GM12873 (cell line): ENCODE measurements at regions not wholly inside any gene's neighbourhood (a gene's known extent, or its start where the extent isn't known, plus 50 kb on each side); places are given as distances from the start of the nearest gene placed in this dataset.

Experiments
- CTCF ChIP-seq: IDR thresholded peaks from 2 replicates; pipeline ENCODE4 v1.5.1; 2012; ENCODE audit warnings: low read depth, mild to moderate bottlenecking, moderate library complexity, low read length, control low read depth; ENCODE audit not compliant: insufficient read depth; ENCODE audit errors: missing control alignments

GRCh38 chr17:55909776-55910175, 158.9 kb downstream of the PCTP start:
- TF ChIP-seq CTCF = no peak

- TF ChIP-seq CTCF = no peak
Measured at GRCh38 chr17:55911186-55911585, 160.3 kb downstream of the PCTP start.

- TF ChIP-seq CTCF = no peak
Measured at GRCh38 chr17:55925440-55925839, 174.6 kb downstream of the PCTP start.

GRCh38 chr17:55926276-55926990, 175.6 kb downstream of the PCTP start:
- TF ChIP-seq CTCF = no peak

GRCh38 chr17:55930291-55930809, 179.5 kb downstream of the PCTP start:
- no peak for TF ChIP-seq CTCF

- no peak for TF ChIP-seq CTCF
Measured at GRCh38 chr17:55931446-55931845, 180.6 kb downstream of the PCTP start.

GRCh38 chr17:55932973-55933372, 182.1 kb downstream of the PCTP start:
- TF ChIP-seq CTCF = no peak

GRCh38 chr17:55959756-55960155, 193.5 kb upstream of the ANKFN1 start:
- TF ChIP-seq CTCF = no peak
